CD4-positive, alpha-beta memory T cell (primary cell): ENCODE measurements at regions not wholly inside any gene's neighbourhood (a gene's known extent, or its start where the extent isn't known, plus 50 kb on each side); places are given as distances from the start of the nearest gene placed in this dataset.
"Not testable (repeated sequence)": the region's sequence is repeated elsewhere in the genome, so short reads cannot be mapped to it uniquely, and the experiment has no call there.

Experiments used
- CTCF ChIA-PET: fragments of 350-600 bp; sonication (Branson Sonifier 250); formaldehyde crosslinking; loops from one replicate; lab custom pipeline; 2021; ENCODE audit warnings: inconsistent platforms; ENCODE audit not compliant: partially characterized antibody; lab: Charles Lee
- POLR2A ChIA-PET: fragments of 350-600 bp; sonication (Branson Sonifier 250); formaldehyde crosslinking; loops from one replicate; lab custom pipeline; 2021; ENCODE audit not compliant: partially characterized antibody; lab: Charles Lee
- DNase-seq, 5 donors: peaks; one replicate each; pipeline versions ENCODE4 v3.0.0 to v3.0.0-alpha.2; 2020 to 2022; ENCODE audit warnings: mixed read lengths in 1 of 5
- H3K27ac ChIP-seq: one replicate; pipeline ENCODE4 v1.7.0; 2013; ENCODE audit warnings: low read depth, low read length
- H3K27me3 ChIP-seq: 2 replicates; pipeline ENCODE4 v1.7.0; 2013; ENCODE audit warnings: mild to moderate bottlenecking, low read length, moderate library complexity; ENCODE audit not compliant: insufficient read depth
- H3K36me3 ChIP-seq: 2 replicates; pipeline ENCODE4 v1.7.0; 2013; ENCODE audit warnings: mild to moderate bottlenecking, low read length, moderate library complexity; ENCODE audit not compliant: insufficient read depth
- H3K4me1 ChIP-seq: 2 replicates; pipeline ENCODE4 v1.7.0; 2013; ENCODE audit warnings: mild to moderate bottlenecking, low read length, moderate library complexity; ENCODE audit not compliant: insufficient read depth
- H3K4me3 ChIP-seq, 2 donors: one replicate each; pipeline ENCODE4 v1.7.0; 2013; ENCODE audit warnings: low read length in 2 of 2, mild to moderate bottlenecking in 1 of 2
- H3K9me3 ChIP-seq, 2 donors: one replicate each; pipeline ENCODE4 v1.7.0; 2013; ENCODE audit warnings: low read length in 2 of 2, control low read depth in 1 of 2; ENCODE audit not compliant: control insufficient read depth in 1 of 2
- H3K27ac Mint-ChIP-seq, 7 donors: one replicate each; pipeline ENCODE4 v1.8.0; 2020 to 2021; ENCODE audit warnings: mixed read lengths in 7 of 7, mild to moderate bottlenecking in 6 of 7, inconsistent platforms in 3 of 7, moderate library complexity in 3 of 7
- H3K27me3 Mint-ChIP-seq, 2 donors: one replicate each; pipeline ENCODE4 v1.8.0; 2020 to 2021; ENCODE audit warnings: mixed read lengths in 2 of 2
- H3K36me3 Mint-ChIP-seq, 2 donors: one replicate each; pipeline ENCODE4 v1.8.0; 2020 to 2021; ENCODE audit warnings: mixed read lengths in 2 of 2, inconsistent platforms in 1 of 2, mild to moderate bottlenecking in 1 of 2
- H3K4me1 Mint-ChIP-seq, 4 donors: one replicate each; pipeline ENCODE4 v1.8.0; 2020 to 2021; ENCODE audit warnings: mixed read lengths in 4 of 4, mild to moderate bottlenecking in 1 of 4
- H3K4me3 Mint-ChIP-seq, 8 donors: one replicate each; pipeline ENCODE4 v1.8.0; 2020 to 2021; ENCODE audit warnings: mixed read lengths in 8 of 8, mild to moderate bottlenecking in 7 of 8, moderate library complexity in 6 of 8, inconsistent platforms in 3 of 8
- H3K9me3 Mint-ChIP-seq, 8 donors: one replicate each; pipeline ENCODE4 v1.8.0; 2020 to 2021; ENCODE audit warnings: mixed read lengths in 8 of 8, mild to moderate bottlenecking in 5 of 8, inconsistent platforms in 3 of 8, moderate library complexity in 1 of 8
- intact Hi-C: fragments of 100-400 bp; cut with micrococcal nuclease; formaldehyde crosslinking; loops from one replicate; pipeline ENCODE4 v1.15.1; 2023

DNA sequence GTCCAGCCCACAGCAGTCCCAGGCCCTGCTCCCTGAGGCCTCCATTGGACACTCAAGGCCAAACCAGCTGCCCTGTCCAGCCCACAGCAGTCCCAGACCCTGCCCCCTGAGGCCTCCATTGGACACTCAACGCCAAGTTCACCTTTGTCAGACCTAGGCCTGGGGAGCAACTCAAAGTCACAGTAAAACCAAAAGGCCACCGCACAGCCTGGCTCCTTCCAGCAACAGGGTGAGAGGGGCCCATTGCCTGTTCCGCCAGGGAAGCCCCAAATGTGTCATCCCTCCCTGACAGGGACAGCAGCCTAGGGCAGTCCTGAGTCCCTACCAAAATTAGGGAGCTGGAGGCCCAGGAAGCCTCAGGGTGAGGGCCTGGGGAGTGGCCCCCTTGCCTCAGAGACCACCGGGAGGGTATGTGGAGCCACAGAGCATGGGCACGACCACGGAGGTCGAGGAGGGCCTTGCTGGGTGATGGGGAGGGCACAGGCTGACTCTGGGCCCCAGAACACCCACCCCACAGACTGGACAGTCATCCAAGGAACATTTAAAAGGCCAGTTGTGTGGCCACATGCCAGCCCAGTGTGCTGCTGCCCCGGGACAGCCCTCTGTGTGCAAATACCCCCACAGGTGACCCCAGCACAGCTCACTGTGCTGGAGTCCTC lies 66.5 kb upstream of the PPP2R2D start:
- no peaks in the 10 kb centered on the region for H3K4me1 Mint-ChIP-seq
- CTCF ChIA-PET = no interaction called here
- H3K9me3 ChIP-seq = no peaks in the 10 kb centered on the region
- H3K4me1 ChIP-seq = no peaks in the 10 kb centered on the region
- no peaks in the 10 kb centered on the region for H3K27me3 ChIP-seq
- no peak overlapping the region for H3K4me3 Mint-ChIP-seq
- intact Hi-C loops = no loop called here
- H3K9me3 Mint-ChIP-seq = peaks cover 0 to 8% (median 2%) of the 10 kb centered on the region in 8 donors
- DNase-seq = no peak
- no peaks in the 10 kb centered on the region for H3K36me3 Mint-ChIP-seq
- POLR2A ChIA-PET = no interaction called here
- H3K27ac Mint-ChIP-seq = no peak overlapping the region
- no peak overlapping the region for H3K4me3 ChIP-seq
- no peaks in the 10 kb centered on the region for H3K36me3 ChIP-seq
- H3K27ac ChIP-seq = no peak overlapping the region
- H3K27me3 Mint-ChIP-seq = peaks cover 6 to 9% of the 10 kb centered on the region in 2 donors

DNA sequence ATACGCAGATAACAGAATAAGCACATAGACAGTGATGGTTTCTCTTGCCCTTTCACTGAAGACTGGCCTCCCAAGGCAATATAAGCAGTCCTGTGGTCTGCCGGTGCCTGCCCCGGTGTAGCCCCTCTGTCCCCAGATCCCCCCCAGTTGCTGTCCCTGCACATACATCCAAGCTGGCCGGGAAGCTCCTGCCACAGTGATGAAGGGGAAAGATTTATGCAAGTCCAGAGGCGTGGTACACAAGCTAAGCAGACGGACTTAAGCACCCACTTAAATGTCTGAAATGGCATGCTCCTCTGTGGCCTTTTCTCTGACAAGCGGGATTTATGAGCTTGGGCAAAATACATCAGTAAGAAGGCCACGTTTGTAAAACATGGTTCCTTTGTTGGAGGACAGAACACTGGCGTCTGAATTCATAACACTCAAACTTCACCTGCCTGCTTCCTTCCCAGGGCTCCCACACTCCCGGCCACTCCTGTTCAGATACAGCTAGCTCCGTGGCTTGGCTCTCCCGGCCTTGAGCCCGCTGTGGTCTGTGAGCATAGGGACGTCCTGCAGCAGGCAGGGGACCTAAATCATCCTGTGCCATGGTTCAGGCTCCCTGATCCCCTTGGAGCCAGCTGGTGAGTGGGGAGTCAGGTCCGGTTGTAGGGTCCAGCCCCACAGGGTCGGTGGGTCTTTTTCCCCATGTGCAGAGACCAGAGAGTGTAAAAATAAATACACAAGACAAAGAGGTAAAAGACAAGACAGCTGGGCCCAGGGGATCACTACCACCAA lies 61.7 kb upstream of the PPP2R2D start:
- no peaks in the 10 kb centered on the region for H3K9me3 ChIP-seq
- peaks cover 0 to 8% (median 0%) of the 10 kb centered on the region in 8 donors for H3K9me3 Mint-ChIP-seq
- H3K4me3 Mint-ChIP-seq = no peak overlapping the region
- CTCF ChIA-PET = no interaction called here
- no peak overlapping the region for H3K4me3 ChIP-seq
- H3K4me1 Mint-ChIP-seq = no peaks in the 10 kb centered on the region
- intact Hi-C loops = no loop called here
- no peaks in the 10 kb centered on the region for H3K4me1 ChIP-seq
- no peaks in the 10 kb centered on the region for H3K36me3 ChIP-seq
- no peak overlapping the region for H3K27ac Mint-ChIP-seq
- H3K27me3 Mint-ChIP-seq = no peaks in the 10 kb centered on the region
- POLR2A ChIA-PET = no interaction called here
- no peaks in the 10 kb centered on the region for H3K36me3 Mint-ChIP-seq
- H3K27ac ChIP-seq = no peak overlapping the region
- DNase-seq = no peak
- no peaks in the 10 kb centered on the region for H3K27me3 ChIP-seq

DNA sequence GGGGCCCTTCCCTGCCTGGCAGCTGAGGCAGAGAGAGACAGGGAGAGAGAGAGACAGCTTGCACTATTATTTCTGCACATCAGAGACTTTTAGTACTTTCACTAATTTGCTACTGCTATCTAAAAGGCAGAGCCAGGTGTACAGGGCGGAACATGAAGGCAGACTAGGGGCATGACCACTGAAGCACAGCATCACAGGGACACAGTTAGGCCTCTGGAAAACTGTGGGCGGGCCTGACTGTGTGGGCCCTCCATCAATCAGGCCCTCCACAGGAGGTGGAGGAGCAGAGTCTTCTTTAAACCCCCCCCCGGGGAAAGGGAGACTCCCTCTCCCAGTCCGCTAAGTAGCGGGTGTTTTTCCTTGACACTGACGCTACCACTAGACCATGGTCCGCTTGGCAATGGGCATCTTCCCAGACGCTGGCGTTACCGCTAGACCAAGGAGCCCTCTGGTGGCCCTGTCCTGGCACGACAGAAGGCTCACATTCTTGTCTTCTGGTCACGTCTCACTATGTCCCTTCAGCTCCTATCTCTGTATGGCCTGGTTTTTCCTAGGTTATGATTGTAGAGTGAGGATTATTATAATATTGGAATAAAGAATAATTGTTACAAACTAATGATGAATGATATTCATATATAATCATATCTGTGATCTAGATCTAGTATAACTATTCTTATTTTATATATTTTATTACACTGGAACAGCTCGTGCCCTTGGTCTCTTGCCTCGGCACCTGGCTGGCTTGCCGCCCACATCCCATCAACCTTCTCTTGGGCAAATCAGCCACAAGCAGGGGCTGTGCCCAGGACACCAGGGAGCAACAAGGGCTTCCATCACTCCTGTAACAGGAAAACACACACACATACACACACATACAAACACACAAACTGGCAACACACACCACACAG lies 60.7 kb upstream of the PPP2R2D start:
- H3K27ac Mint-ChIP-seq, H3K4me1 ChIP-seq, H3K4me3 ChIP-seq, intact Hi-C loops, H3K9me3 Mint-ChIP-seq, H3K9me3 ChIP-seq, H3K36me3 ChIP-seq, DNase-seq, H3K27me3 ChIP-seq, H3K27ac ChIP-seq, H3K4me3 Mint-ChIP-seq, H3K36me3 Mint-ChIP-seq, POLR2A ChIA-PET, H3K4me1 Mint-ChIP-seq, H3K27me3 Mint-ChIP-seq, CTCF ChIA-PET: not testable (repeated sequence)

DNA sequence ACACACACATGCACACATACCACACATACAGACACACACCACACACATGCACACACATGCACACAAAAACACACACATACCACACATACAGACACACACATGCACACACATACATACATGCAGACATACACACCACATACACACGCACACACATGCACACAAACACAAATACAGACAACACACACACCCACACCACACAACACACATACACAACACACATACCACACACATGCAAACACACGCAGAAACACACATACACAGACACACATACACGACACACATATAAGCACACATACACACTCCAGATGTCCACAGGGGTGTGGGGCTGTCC lies 60.1 kb upstream of the PPP2R2D start:
- Histone ChIP-seq H3K27me3 (no peaks in the 10 kb centered on the region), H3K4me1 (no peaks in the 10 kb centered on the region), H3K27ac (no peak overlapping the region), H3K9me3 (no peaks in the 10 kb centered on the region), H3K4me3 (no peak overlapping the region), H3K36me3 (no peaks in the 10 kb centered on the region)
- no peak for DNase-seq
- Mint-ChIP-seq H3K4me3 (no peak overlapping the region), H3K27ac (no peak overlapping the region), H3K4me1 (no peaks in the 10 kb centered on the region), H3K9me3 (no peaks in the 10 kb centered on the region), H3K27me3 (no peaks in the 10 kb centered on the region), H3K36me3 (no peaks in the 10 kb centered on the region)
- POLR2A ChIA-PET = no interaction called here
- CTCF ChIA-PET = no interaction called here
- intact Hi-C loops = no loop called here

DNA sequence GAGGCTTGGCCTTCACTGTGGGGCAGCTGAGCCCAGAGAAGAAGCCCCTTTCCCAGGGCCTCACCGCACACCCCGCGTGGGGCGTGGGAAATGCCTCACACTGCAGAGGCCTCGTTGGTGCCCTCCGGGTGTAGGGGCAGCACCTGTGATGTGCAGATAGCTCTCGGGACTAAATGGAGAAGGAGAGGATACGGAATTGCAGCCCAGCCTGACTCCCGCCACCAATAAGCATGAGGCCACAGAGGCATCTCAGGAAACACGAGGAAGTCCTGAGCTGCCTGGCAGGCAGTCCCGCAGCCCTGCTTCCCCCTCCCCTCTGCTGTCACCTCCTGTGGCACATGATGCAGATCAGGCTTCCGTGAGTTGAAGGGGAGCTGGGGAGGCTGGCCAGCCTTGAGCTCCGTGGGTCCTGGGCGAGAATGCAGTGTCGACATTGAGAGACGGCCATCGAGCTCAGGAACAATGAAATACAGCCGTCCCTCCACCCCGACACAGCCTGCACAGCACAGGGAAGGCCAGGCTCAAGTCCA lies 59.6 kb upstream of the PPP2R2D start:
- no peaks in the 10 kb centered on the region for H3K9me3 Mint-ChIP-seq
- no peaks in the 10 kb centered on the region for H3K4me1 Mint-ChIP-seq
- Histone ChIP-seq H3K4me3 (no peak overlapping the region), H3K4me1 (no peaks in the 10 kb centered on the region), H3K27me3 (no peaks in the 10 kb centered on the region), H3K9me3 (no peaks in the 10 kb centered on the region), H3K27ac (no peak overlapping the region), H3K36me3 (no peaks in the 10 kb centered on the region)
- ChIA-PET POLR2A (no interaction called here), CTCF (no interaction called here)
- no peak overlapping the region for H3K4me3 Mint-ChIP-seq
- H3K27ac Mint-ChIP-seq = no peak overlapping the region
- no peaks in the 10 kb centered on the region for H3K36me3 Mint-ChIP-seq
- intact Hi-C loops = no loop called here
- no peaks in the 10 kb centered on the region for H3K27me3 Mint-ChIP-seq
- no peak for DNase-seq

DNA sequence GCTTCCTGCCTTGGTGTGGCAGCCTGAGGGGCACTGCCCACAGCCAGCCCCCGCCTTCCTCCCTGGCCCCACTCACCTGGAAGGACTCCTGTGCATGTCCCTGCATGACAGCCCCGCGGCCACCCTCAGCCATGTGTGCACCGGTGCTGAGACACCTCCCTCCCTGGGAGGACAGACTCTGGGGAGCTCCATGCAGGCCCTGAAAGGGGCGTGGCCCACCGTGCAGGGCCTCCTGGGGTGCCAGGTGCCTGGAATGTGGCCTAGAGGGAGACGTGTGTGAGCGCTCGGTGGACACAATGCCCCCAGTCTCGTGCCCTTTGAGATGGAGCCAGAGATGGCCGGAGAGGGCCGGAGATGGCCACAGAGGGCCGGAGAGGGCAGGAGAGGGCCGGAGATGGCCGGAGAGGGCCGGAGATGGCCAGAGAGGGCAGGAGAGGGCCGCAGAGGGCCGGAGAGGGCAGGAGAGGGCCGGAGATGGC lies 59.1 kb upstream of the PPP2R2D start:
- H3K36me3 ChIP-seq = no peaks in the 10 kb centered on the region
- H3K27ac Mint-ChIP-seq = no peak overlapping the region
- H3K9me3 Mint-ChIP-seq = no peaks in the 10 kb centered on the region
- H3K4me3 ChIP-seq = no peak overlapping the region
- no peak for DNase-seq
- H3K4me1 ChIP-seq = no peaks in the 10 kb centered on the region
- H3K36me3 Mint-ChIP-seq = no peaks in the 10 kb centered on the region
- POLR2A ChIA-PET = no interaction called here
- no peak overlapping the region for H3K27ac ChIP-seq
- H3K9me3 ChIP-seq = no peaks in the 10 kb centered on the region
- intact Hi-C loops = no loop called here
- CTCF ChIA-PET = no interaction called here
- H3K4me1 Mint-ChIP-seq = no peaks in the 10 kb centered on the region
- H3K4me3 Mint-ChIP-seq = no peak overlapping the region
- H3K27me3 ChIP-seq = no peaks in the 10 kb centered on the region
- H3K27me3 Mint-ChIP-seq = no peaks in the 10 kb centered on the region
